ENCODE measurements at regions not wholly inside any gene's neighbourhood (a gene's known extent, or its start where the extent isn't known, plus 50 kb on each side); places are given as distances from the start of the nearest gene placed in this dataset.

DNA sequence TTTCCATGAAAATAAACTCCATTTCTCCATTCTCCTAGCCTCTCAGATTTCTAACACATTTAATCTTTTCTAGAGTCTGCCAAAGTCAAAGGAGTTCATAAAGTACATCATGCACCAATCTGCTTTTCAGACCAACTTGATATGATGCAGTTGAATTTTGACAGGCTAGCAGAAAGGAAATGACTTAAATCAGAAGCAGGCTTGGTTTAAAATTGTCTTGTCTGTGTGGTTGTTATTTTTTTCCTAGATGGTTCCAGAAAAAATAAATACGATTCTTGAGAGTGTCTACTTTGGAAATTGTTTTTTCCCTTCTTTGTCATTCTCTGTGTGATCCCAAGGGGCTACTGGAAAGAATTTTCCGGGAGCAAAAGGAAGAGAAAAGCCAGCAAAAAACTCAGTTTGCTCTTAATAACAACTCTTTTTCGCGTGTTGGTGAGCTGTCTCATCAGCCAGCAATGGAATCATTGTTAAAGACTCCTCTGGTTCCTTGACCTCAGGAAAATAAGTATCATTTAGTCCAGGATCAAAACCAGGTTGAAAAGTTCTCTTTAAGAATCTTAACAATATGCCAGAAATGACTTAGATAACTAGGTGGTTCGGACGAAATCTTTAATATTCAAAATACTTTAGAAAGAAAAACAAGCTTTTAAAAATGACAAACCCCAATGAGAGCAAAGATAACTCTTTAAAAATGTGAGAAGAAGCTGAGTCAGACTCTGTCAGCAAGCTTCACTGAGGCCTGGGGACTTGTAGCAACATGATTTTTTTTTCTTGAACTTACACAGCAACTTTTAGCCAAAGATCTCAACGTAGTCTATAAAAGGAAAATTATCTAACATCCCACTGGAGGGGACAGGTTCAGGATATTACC lies 49.7 kb upstream of the GAB1 start:
- no peak overlapping the region for H3K27ac ChIP-seq
- TF ChIP-seq, protein P1, sequence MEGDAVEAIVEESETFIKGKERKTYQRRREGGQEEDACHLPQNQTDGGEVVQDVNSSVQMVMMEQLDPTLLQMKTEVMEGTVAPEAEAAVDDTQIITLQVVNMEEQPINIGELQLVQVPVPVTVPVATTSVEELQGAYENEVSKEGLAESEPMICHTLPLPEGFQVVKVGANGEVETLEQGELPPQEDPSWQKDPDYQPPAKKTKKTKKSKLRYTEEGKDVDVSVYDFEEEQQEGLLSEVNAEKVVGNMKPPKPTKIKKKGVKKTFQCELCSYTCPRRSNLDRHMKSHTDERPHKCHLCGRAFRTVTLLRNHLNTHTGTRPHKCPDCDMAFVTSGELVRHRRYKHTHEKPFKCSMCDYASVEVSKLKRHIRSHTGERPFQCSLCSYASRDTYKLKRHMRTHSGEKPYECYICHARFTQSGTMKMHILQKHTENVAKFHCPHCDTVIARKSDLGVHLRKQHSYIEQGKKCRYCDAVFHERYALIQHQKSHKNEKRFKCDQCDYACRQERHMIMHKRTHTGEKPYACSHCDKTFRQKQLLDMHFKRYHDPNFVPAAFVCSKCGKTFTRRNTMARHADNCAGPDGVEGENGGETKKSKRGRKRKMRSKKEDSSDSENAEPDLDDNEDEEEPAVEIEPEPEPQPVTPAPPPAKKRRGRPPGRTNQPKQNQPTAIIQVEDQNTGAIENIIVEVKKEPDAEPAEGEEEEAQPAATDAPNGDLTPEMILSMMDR (conservative IDR thresholded peaks at IDR 0.05; ENCODE audit: low read depth), result no peak
- POLR2A ChIA-PET (ENCODE audit: low non-redundant PET), result no interaction called here
- peak; percentile 57 for DNase-seq (ENCODE audit: low spot score)
- CTCF ChIA-PET, result interaction anchor here (0.9 kb wide), 1 partner anchor 24 kb away, joined by 7 read pairs; no protein-coding TSS in a partner anchor
